Activated T-cell treated with anti-CD3 and anti-CD28 coated beads for 1 hour (primary cell): ENCODE measurements at regions not wholly inside any gene's neighbourhood (a gene's known extent, or its start where the extent isn't known, plus 50 kb on each side); places are given as distances from the start of the nearest gene placed in this dataset.
"Not testable (repeated sequence)": the region's sequence is repeated elsewhere in the genome, so short reads cannot be mapped to it uniquely, and the experiment has no call there.

Source experiments
- DNase-seq: peaks from one replicate; pipeline ENCODE4 v3.0.0-alpha.2; 2020; ENCODE audit warnings: low read depth

DNA sequence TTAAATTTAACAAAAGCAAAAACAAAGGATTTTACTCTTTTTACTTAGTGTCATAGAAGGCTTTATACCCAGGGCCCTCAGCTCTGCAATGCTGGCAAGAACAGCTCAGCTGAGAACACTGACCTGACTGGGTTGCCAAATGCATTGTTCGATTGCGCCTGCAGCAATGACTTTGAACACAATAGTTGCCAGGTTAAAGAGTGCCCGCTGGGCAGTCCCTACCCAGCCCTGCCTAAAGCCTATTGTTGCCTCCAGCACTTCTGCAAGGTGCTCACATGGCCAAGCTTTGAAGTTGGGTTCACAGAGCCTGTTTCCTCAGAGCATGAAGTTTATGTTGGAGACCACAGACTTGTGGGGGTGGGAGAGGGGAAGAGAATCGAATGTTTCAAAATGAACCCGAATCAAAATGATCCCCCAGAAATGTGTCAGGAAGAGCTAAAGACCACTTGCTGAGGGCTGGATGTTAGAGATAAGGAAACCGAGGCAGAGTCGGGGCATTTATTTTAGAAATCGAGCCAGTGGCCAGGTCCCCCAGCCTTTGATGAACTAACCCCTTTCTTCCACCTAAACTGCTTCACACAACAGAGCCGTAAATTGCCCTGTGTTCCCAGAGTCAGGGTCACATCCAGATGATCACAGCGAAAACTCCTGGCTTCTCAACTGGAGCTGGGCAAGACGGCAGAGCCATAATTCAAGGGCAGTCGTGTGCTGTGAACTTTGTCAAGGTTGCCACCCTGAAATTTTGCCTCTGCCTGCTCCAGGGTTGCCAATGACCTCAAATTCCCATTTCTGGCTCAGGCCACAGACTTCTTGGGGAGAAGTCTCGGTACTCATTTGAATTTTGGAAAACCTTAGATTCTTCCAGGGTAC, 55.0 kb downstream of the FOXA2 start:
- no peak for DNase-seq

DNA sequence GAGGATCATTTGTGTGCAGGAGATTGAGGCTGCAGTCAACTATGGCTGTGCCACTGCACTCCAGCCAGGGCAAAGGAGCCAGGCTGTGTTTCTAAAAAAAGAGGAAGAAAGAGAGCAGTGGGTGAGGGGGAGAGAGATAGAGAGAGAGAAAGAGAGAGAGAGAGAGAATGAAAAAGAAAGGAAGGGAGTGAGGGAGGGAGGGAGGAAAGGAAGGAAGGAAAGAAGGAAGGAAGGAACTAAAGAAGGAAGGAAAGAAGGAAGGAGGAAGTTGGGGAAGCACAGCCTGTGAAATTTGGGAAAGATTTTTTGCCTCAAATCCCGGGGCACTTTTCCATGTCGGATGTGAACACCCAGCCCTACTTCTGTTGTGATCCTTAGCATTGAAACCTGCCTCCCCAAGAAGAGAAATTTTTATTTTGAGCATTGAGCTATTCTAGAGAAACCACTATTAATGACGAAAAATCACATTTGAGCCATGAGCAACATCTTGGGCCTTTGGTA, 57.8 kb downstream of the FOXA2 start:
- no peak for DNase-seq

- DNase-seq: no peak
Measured at GRCh38 chr20:22525821-22526220, 58.6 kb downstream of the FOXA2 start.

GRCh38 chr20:22525069-22525820, 59.1 kb downstream of the FOXA2 start:
- DNase-seq: no peak

GRCh38 chr20:22524393-22525015, 59.9 kb downstream of the FOXA2 start:
- DNase-seq: no peak

DNA sequence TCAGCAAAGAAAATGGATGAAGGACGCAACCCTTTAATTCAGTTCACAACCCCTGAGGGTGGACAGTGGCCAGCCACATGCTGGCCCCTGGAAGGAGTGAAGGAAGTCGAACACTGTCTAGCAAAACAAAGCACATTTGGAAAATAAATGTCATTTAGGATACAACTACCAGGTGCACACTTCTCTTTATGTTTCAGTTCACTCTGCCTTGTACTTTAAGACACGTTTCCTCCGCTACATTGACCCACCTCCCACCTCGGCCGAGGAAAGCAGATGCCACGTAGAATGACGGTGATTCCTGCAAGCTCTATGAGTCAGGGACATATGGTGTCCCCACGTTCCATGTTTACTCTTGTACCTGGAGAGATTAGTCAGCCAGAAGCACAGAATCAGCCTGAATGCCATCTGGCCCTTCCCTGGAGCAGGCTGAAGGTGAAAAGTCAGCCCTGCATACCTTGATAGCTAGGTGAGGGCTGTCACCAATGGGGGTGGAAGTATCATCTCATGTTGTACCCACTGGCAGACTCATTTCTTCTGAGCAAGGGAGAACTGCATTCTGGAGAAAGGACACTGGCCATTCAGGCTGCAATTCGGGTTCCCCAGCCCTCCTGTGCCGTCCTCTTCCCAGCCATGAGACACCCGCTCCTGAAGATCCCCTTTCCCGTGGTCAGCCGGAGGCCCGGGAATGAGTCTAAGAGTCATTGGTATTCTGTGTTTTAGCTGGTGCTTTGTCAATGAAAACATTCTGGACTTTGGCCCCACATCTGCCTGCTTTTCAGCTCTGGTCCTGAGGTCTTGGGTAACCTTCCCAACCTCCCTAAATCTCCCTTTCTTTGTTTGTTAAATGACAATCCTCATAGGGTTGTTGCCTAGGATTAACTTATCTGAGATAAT, 60.6 kb downstream of the FOXA2 start:
- no peak for DNase-seq

DNA sequence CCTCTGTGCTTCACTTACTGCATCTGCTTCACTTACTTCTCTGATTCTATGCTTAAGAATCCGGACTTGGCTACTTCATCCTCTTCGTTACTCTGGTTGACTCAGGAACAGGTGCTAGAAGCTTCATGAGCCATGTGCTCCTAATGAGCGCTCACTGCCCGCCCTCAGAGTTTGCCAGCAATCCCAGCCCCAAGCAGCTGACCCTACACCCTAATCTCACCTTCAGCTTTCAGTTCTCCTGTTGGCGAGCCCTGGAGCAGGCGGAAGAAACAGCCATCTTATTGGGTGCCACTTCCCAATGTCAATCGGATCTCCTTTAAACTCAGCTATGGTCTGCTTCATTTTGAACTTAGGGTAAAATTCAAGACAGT, 61.3 kb downstream of the FOXA2 start:
- no peak for DNase-seq

- DNase-seq: no peak
Measured at GRCh38 chr20:22522701-22523100, 61.7 kb downstream of the FOXA2 start.

- not testable (repeated sequence) for DNase-seq
Measured at GRCh38 chr20:22521940-22522339, 62.4 kb downstream of the FOXA2 start.

DNA sequence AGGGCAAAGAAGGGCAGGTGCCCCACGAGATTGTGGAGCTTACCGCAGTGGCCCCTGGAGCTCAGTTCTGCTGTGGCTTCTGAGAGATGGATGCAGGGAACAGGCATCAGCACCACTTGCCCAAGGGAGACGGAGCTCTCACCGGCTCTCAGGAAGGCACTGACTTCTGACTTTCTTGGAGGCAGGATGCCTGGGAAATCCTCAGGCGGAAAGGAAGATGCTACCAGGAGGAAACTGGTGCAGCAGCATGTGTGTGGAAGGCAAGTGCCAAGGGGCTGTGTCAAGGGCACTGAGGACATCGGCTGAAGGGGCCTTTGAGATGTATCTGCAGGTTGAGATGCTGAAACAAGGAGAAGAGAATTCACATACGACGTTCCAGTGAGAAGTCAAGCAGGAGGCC, 64.0 kb downstream of the FOXA2 start:
- no peak for DNase-seq

DNA sequence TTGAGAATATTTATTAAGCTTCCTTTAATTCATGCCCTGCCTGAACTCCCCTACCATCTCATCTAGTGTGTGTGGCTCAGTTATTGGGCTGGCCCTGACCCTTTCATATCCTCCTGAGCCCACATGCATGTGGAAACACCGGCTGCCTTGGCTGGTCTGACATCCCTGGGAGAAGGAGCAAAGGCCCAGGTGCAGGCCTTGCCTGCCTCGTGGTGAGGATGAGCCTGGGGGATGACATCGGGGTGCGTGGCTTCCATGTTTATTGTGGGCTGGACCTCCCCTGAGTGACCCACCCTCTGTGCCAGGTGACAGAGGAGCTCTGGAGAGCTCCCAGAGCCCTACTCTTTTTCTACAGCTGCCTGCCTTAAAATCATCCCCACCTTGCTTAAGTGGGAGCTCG, 69.1 kb downstream of the FOXA2 start:
- no peak for DNase-seq

GRCh38 chr20:22513574-22513973, 70.8 kb downstream of the FOXA2 start:
- DNase-seq: no peak

- DNase-seq: no peak
Measured at GRCh38 chr20:22512911-22513489, 71.4 kb downstream of the FOXA2 start.

GRCh38 chr20:22511943-22512910, 72.1 kb downstream of the FOXA2 start:
- no peak for DNase-seq

DNA sequence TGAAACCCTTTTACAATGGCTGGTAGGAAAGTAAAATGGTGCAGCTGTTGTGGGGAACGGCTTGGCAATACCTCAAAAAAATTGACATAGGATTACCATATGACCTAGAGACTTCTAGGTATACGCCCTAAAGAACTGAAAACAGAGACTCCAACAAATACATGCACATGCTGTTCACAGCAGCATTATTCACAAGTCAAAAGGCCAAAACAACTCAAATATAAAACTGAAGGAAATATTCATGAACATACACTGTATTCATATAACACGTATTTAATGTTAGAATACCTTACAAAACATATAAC, 74.6 kb downstream of the FOXA2 start:
- DNase-seq: no peak

DNA sequence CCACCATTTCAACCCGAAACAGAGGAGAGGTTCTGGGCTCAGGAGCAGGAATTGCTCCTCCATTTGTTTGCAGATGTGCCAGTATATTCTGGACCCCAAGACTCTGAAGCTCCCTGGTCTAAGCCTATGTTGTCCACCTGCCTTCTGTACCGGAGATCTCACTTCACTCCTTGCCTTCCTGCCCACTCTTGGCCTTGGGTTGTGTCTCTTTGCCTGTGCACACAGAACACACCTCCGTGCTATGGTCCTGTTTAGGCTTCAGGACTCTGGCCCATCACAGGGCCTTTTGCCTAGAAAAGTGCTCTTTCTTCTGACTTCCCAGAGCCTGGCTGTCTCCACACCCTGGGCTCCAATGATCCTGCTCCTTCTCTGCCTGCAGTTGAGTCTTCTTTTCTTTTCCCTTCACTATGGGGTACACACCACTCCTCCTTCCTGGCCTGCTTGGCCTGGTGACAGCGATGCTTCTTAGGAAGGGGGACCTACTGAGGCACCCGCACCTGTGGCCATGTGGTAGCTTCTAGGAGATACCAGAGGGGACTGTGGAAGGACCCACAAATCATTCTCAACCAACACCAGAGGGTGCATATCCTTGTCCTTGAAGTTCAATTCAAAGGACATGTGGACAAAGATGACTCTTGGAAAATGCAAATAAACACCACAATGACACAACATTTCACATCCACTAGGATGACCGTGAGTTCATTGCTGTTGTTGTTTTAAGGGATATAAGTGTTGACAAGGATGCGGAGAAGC, 75.1 kb downstream of the FOXA2 start:
- DNase-seq: no peak

- DNase-seq: no peak
Measured at GRCh38 chr20:22508426-22508825, 75.9 kb downstream of the FOXA2 start.

DNA sequence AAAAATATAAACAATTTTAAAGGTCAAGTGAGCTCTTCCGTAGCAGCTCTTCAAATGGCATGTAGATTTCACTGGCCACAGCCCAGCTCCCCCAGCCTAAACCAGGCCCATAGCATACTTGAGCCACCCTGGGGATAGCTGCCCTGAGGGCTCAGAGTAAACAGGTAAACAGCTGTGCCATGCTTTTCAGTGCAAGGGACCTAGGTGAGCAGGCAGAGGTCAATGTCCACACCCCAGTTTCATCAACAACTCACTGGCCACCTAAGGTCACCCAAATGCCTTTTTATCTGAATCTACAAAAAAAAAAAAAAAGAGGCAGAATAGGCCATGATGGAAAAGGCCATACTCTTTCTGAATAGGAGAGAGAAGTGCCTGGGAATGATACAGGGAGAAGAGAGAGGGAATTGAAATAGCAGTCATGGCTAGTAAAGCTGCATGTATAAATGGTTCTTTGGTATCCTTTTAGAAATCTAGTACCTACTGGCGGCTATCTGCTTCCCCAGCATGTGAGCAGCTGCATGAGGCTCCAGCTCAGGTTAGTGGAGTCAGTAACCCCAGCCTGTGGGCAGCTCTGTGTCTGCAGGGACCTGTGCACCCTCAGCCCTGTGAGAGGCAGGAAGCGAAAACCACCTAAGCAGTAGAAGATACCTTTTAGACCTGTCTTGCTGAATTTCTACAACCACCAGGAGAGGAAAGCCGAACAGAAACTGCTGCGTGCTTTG, 77.0 kb downstream of the FOXA2 start:
- DNase-seq: no peak

DNA sequence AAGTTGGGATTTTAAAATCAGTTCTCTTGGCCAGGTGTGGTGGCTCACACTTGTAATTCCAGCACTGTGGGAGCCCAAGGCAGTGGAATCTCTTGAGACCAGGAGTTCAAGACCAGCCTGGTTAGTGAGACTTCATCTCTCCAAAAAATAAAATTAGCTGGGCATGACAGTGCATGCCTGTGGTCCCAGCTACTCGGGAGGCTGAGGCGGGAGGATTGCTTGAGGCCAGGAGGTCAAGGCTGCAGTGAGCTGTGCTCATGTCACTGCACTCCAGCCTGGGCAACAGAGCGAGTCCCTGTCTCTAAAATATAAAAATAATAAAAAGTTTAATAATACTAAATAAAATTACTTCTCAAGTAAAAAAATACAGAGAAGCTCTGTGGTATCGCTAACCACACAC, 77.5 kb downstream of the FOXA2 start:
- no peak for DNase-seq
